ENCODE measurements at regions not wholly inside any gene's neighbourhood (a gene's known extent, or its start where the extent isn't known, plus 50 kb on each side); places are given as distances from the start of the nearest gene placed in this dataset.

DNA sequence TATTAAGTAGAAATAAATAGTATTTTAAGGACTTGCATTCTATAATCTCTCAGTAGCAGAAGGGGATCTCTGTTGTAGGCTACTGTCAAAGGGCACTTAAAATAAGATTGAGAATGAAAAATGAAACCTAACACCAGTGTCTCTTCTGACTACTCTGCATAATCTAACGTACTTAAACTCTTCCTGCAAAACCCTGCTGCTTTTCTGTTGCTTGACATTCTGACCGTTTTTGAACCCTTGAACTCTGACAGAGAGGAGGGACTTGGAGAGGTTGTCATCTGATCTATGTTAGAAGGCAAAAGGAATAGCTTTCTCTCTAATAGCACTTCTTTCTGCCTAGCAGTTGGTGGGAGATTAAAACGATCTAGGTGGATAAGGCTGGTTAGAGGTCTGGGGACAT lies 204.6 kb downstream of the ZIC1 start:
- no peak for DNase-seq
- no peak overlapping the region for H3K27ac ChIP-seq
- H3K4me3 ChIP-seq = no peak overlapping the region
- no peaks in the 10 kb centered on the region for H3K36me3 ChIP-seq (ENCODE audit: low read depth, missing control alignments)
- intact Hi-C loops (cut with DNase I; ENCODE audit: low total_unique reads) = no loop called here
- no peaks in the 10 kb centered on the region for H3K27me3 ChIP-seq
- H3K9me3 ChIP-seq = no peaks in the 10 kb centered on the region
- TF ChIP-seq POLR2A (IDR thresholded peaks at IDR 0.05) = no peak
- TF ChIP-seq, protein P1, sequence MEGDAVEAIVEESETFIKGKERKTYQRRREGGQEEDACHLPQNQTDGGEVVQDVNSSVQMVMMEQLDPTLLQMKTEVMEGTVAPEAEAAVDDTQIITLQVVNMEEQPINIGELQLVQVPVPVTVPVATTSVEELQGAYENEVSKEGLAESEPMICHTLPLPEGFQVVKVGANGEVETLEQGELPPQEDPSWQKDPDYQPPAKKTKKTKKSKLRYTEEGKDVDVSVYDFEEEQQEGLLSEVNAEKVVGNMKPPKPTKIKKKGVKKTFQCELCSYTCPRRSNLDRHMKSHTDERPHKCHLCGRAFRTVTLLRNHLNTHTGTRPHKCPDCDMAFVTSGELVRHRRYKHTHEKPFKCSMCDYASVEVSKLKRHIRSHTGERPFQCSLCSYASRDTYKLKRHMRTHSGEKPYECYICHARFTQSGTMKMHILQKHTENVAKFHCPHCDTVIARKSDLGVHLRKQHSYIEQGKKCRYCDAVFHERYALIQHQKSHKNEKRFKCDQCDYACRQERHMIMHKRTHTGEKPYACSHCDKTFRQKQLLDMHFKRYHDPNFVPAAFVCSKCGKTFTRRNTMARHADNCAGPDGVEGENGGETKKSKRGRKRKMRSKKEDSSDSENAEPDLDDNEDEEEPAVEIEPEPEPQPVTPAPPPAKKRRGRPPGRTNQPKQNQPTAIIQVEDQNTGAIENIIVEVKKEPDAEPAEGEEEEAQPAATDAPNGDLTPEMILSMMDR (IDR thresholded peaks at IDR 0.05) = no peak
- H3K4me1 ChIP-seq = no peaks in the 10 kb centered on the region
- WGBS, 2 donors = 46 to 52% methylated on average over 3 of the region's 3 CpGs

DNA sequence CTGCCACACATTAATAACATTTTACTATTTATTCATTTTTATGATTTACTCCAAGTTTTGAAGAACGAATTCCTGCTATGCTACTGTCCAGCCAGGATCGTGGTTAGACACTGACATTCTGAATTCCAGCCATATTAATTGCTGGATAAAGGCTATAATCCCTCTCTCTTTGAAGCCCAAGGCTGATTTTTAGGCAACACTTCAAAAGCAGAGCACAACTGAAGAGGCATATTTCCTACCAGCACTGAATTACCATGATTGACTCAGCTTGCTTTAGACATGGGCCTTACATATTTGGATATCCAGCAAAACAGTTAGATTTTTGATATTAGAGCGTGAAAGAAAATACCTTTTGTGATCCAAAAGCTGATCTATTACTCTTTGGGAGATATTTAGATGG lies 205.0 kb downstream of the ZIC1 start:
- intact Hi-C loops (cut with DNase I; ENCODE audit: low total_unique reads) = no loop called here
- TF ChIP-seq, protein P1 (IDR thresholded peaks at IDR 0.05) = no peak
- TF ChIP-seq POLR2A (IDR thresholded peaks at IDR 0.05) = no peak
- H3K27ac ChIP-seq = no peak overlapping the region
- H3K36me3 ChIP-seq (ENCODE audit: low read depth, missing control alignments) = no peaks in the 10 kb centered on the region
- H3K4me3 ChIP-seq = no peak overlapping the region
- DNase-seq = no peak
- H3K4me1 ChIP-seq = no peaks in the 10 kb centered on the region
- no peaks in the 10 kb centered on the region for H3K27me3 ChIP-seq
- H3K9me3 ChIP-seq = no peaks in the 10 kb centered on the region
- WGBS, 2 donors = 60 to 73% methylated on average over 3 of the region's 3 CpGs

DNA sequence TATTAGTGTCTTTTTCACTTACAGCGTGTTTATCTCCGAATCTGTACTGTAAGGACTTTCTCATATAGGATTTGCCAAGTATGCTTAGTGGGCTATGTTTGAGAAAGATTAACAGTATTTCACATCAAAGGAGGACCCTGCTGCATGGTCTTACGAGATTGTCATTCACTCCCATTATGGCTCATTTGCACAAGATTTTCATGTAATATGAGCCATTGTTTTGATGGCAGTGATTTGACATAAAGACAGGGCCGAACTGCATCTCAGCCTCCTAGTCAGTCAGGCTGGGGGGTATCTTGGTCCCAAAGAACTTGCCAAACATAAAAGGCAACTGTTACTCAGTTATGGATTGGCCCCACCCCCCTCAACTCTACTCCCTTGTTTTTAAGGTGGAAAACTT lies 205.9 kb downstream of the ZIC1 start:
- H3K4me1 ChIP-seq = no peaks in the 10 kb centered on the region
- intact Hi-C loops (cut with DNase I; ENCODE audit: low total_unique reads) = no loop called here
- TF ChIP-seq, protein P1 (IDR thresholded peaks at IDR 0.05) = no peak
- TF ChIP-seq POLR2A (IDR thresholded peaks at IDR 0.05) = no peak
- no peaks in the 10 kb centered on the region for H3K9me3 ChIP-seq
- H3K27ac ChIP-seq = no peak overlapping the region
- no peaks in the 10 kb centered on the region for H3K36me3 ChIP-seq (ENCODE audit: low read depth, missing control alignments)
- WGBS, 2 donors = 81 to 89% methylated on average over 4 of the region's 4 CpGs
- no peak for DNase-seq
- H3K27me3 ChIP-seq = no peaks in the 10 kb centered on the region
- no peak overlapping the region for H3K4me3 ChIP-seq

DNA sequence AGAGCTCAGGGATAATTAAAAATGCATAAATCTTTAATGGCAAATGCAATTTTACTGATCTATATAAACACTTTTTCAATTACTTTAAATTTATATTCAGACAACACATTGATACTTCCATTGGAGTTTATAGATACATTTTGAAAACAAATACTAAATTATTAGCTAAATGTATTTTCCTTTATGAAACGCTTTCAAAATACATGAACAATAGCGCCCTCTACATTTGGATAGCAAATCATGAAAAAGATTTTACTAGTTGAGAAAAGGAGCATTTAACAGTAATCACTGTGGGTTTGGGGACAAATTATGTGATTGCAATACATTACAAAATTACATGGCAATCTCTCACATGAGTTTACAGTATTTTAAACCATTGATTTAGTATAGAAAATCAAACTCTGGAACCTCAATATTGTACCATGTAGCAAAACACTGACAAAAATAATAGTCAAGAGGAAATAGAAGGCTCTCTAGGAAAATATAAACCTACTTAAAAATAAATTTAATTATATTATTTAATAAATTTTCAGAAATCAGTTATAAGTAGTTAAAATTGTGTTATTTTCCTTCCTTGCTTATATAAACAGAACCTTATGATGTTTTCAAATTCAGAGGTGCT lies 207.9 kb downstream of the ZIC1 start:
- no peak for DNase-seq
- 24 to 28% methylated on average over 2 of the region's 2 CpGs for WGBS, 2 donors
- intact Hi-C loops (cut with DNase I; ENCODE audit: low total_unique reads) = no loop called here
- Histone ChIP-seq H3K9me3 (no peaks in the 10 kb centered on the region), H3K4me3 (no peak overlapping the region), H3K27me3 (no peaks in the 10 kb centered on the region), H3K27ac (no peak overlapping the region), H3K36me3 (ENCODE audit: low read depth, missing control alignments) (no peaks in the 10 kb centered on the region), H3K4me1 (no peaks in the 10 kb centered on the region)
- no peak for TF ChIP-seq POLR2A (IDR thresholded peaks at IDR 0.05)
- TF ChIP-seq, protein P1 (IDR thresholded peaks at IDR 0.05) = peak in 1 of 3 experiments; percentile 52

DNA sequence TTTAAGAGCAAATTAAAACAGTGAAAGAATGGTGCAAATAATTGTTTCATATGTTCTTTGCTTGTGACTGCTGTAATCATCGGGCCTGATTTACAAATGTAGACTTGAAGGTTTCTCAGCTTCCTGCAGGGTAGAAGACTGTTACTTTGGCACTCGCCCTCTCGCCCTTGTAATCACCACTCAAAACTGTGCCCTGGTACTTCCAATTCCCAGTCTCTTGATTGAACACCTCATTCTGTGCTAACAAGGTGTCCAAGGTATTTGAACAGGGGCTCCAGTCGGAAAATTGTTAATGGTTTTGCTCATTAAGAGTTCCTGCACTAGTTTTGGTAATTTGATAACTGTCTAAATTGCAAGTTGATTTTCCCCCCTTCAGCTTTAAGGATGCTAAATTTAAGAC lies 209.5 kb downstream of the ZIC1 start:
- Histone ChIP-seq H3K9me3 (no peaks in the 10 kb centered on the region), H3K27me3 (no peaks in the 10 kb centered on the region), H3K27ac (no peak overlapping the region), H3K36me3 (ENCODE audit: low read depth, missing control alignments) (no peaks in the 10 kb centered on the region), H3K4me3 (no peak overlapping the region), H3K4me1 (no peaks in the 10 kb centered on the region)
- intact Hi-C loops (cut with DNase I; ENCODE audit: low total_unique reads) = no loop called here
- TF ChIP-seq, protein P1 (IDR thresholded peaks at IDR 0.05) = no peak
- no peak for TF ChIP-seq POLR2A (IDR thresholded peaks at IDR 0.05)
- DNase-seq = no peak
- WGBS, 2 donors = 71 to 76% methylated on average over 4 of the region's 4 CpGs
